ENCODE measurements at regions not wholly inside any gene's neighbourhood (a gene's known extent, or its start where the extent isn't known, plus 50 kb on each side); places are given as distances from the start of the nearest gene placed in this dataset.

- DNase-seq: no peak
Measured at GRCh38 chr9:93900971-93901861, 53.9 kb downstream of the BARX1 start.

GRCh38 chr9:93900436-93900819 lies 54.7 kb downstream of the BARX1 start:
- DNase-seq: no peak

- no peak for DNase-seq
Measured at GRCh38 chr9:93899609-93900435, 55.3 kb downstream of the BARX1 start.

- DNase-seq: no peak
Measured at GRCh38 chr9:93898502-93899426, 56.4 kb downstream of the BARX1 start.

GRCh38 chr9:93898026-93898425 lies 57.1 kb downstream of the BARX1 start:
- DNase-seq: no peak

- DNase-seq: no peak
Measured at GRCh38 chr9:93897075-93897970, 57.8 kb downstream of the BARX1 start.

- DNase-seq: no peak
Measured at GRCh38 chr9:93896496-93897033, 58.6 kb downstream of the BARX1 start.

GRCh38 chr9:93896093-93896492 lies 59.1 kb downstream of the BARX1 start:
- DNase-seq: no peak

GRCh38 chr9:93895535-93895934 lies 59.6 kb downstream of the BARX1 start:
- DNase-seq: no peak

- no peak for DNase-seq
Measured at GRCh38 chr9:93894691-93895079, 60.5 kb downstream of the BARX1 start.

GRCh38 chr9:93893899-93894690 lies 61.1 kb downstream of the BARX1 start:
- DNase-seq: no peak

- no peak for DNase-seq
Measured at GRCh38 chr9:93893194-93893593, 62.0 kb downstream of the BARX1 start.

GRCh38 chr9:93892748-93893147 lies 62.4 kb downstream of the BARX1 start:
- no peak for DNase-seq

- no peak for DNase-seq
Measured at GRCh38 chr9:93891549-93892310, 63.4 kb downstream of the BARX1 start.

GRCh38 chr9:93891050-93891449 lies 64.1 kb downstream of the BARX1 start:
- DNase-seq: no peak

- no peak for DNase-seq
Measured at GRCh38 chr9:93890436-93890935, 64.7 kb downstream of the BARX1 start.

GRCh38 chr9:93886911-93887310 lies 68.2 kb downstream of the BARX1 start:
- DNase-seq: no peak

GRCh38 chr9:93884808-93885207 lies 70.3 kb downstream of the BARX1 start:
- DNase-seq: no peak
